Stimulated activated CD4-positive, alpha-beta T cell treated with anti-CD3 and anti-CD28 coated beads, Interleukin-12 subunit alpha, Interleukin-12 subunit beta, amount 100 ng/mL, for 48 hours (primary cell): ENCODE measurements at regions not wholly inside any gene's neighbourhood (a gene's known extent, or its start where the extent isn't known, plus 50 kb on each side); places are given as distances from the start of the nearest gene placed in this dataset.

Experiments used
- DNase-seq, 3 donors: peaks; one replicate each; pipeline ENCODE4 v3.0.0-alpha.2; 2020; ENCODE audit warnings: low read depth in 2 of 3, low spot score in 1 of 3

DNA sequence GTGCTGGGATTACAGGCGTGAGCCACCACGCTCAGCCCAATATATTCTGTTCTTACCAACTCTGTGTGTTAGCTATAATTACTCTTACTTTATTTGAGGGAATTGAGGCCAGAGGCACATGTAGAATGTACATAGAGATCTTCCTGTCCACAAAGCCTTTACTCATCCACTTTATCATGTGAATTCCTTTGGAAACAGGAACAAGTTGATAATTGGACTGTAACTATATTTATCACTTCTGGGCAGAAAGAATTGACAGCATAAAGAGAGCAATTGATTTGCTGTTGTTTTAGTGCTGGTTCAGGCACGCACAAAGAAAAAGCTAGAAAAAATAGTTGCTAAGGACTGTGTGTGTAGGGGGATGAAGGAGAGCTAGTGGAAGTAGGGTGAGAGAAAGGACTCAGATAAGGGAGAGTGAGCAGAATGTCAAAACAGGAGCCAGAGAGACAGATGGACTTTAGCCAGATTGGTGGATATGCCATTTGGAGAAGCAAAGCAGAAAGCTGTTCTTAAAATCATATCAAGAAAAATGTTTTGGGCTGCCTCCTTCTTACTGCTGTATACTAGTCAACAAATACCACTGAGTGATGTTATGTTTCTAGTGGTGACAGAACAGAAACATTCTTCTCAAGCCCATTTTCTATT lies 929.8 kb upstream of the CNTN5 start:
- DNase-seq, result no peak

DNA sequence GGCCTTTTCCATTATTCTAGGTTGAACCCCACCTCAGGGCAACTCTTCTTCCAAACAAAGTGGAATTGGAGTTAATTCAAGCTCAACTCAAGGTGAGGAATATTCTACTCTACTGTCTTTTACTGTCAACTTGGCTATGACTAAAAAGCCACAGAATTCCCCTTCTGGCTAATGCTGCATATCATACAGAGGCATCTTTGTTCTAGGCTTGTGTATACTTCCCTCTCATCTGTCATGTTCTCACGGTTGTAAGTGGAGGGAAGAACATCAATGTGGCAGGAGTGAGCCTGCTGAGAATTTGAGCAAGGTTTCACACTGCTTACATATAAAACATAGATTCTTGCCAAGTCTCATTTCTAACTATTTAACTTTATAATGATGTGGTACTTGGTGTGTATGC lies 921.4 kb upstream of the CNTN5 start:
- DNase-seq, result no peak

GRCh38 chr11:98100689-98101088 lies 920.1 kb upstream of the CNTN5 start:
- DNase-seq, result no peak

DNA sequence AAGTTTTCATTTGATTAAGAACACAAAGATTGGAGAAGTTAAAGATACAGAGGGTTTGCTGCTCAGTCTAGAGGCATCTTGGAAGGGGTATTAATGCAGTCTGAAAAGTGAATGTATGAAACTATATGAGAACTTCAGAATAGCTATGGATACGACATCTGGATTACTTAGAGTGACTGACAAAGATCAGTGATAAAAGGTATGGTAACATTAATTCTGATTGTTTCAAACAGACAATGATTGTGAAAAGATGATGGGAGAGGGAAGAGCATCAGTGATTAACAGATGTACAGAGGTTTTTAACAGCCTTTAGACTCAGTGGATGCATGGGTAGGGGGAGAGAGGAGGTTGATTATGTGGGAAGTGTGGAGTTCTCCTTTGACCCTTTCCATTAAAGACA lies 919.4 kb upstream of the CNTN5 start:
- DNase-seq, result no peak

DNA sequence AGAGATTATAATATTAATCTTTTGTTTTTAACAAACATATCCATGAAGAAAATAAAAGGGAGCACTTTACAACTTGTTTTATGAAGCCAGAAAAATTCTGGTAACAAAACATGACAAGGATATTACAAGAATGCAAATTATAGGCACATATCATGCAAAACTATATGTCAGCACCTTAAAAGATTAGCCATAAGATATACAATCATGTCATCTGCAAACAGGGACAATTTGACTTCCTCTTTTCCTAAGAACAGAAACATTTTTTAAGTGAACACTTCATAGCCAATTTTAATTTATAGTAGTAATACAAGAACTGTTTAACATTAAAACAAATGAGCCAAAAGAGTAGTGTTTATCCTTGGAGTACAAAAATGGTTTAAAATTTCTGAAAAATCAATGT lies 916.5 kb upstream of the CNTN5 start:
- DNase-seq, result no peak

GRCh38 chr11:98107736-98108135 lies 913.0 kb upstream of the CNTN5 start:
- no peak for DNase-seq

DNA sequence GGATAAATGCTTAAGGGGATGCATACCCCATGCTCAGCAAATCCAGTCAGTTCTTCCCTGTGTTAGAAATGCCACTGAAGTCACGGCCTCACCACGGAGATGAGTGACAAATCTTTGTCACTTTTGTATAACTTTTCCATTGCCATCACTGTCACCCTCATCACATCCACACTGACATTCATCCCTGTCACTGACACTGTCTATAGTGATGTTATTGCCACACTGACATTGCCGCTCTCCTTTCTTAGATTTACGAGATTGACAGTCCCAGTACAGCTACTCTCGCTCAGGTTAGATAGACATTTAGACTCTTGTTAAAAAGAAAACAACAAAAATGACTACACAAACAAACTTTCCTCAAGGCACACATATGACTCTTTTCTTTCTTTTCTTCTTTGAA lies 910.7 kb upstream of the CNTN5 start:
- no peak for DNase-seq

- no peak for DNase-seq
Observed at GRCh38 chr11:98115873-98116272, 904.9 kb upstream of the CNTN5 start.

GRCh38 chr11:98130117-98130625 lies 890.6 kb upstream of the CNTN5 start:
- no peak for DNase-seq

- no peak for DNase-seq
Observed at GRCh38 chr11:98136357-98136756, 884.4 kb upstream of the CNTN5 start.

- no peak for DNase-seq
Observed at GRCh38 chr11:98137437-98137836, 883.3 kb upstream of the CNTN5 start.

- no peak for DNase-seq
Observed at GRCh38 chr11:98143661-98144060, 877.1 kb upstream of the CNTN5 start.

DNA sequence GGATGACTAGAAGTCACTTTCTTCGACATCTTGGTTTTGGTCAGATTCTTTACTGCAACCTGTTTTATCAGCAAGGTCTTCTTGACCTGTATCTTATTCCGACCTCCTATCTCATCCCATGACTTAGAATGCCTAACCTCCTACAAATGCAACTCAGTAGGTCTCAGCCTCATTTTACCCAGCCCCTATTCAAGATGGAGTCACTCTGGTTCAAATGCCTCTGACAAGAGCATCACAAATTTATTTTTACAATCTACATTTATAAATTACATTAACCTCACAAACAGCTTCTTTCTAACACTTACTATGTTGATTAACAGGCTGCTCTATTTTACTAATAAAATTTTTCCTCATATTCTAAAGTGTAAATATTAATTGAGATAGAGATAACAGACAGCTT lies 867.0 kb upstream of the CNTN5 start:
- no peak for DNase-seq

DNA sequence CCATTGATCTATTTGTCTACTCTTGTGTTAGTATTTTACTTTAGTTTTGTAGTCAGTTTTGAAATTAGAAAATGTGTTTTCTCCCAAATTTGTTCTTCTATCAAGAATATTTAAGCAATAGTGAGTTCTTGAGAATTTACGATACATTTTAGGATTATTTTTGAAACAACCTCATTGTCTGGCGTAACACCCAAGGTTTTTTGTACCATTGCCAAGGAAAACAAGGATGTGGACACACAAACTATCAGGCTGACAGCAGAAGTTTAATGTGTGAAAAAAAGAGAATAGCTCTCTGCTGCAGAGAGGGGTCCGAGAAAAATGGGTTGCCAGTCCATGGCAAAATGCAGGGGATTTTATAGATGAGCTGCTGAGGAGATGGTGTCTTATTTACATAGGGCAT lies 865.1 kb upstream of the CNTN5 start:
- no peak for DNase-seq

DNA sequence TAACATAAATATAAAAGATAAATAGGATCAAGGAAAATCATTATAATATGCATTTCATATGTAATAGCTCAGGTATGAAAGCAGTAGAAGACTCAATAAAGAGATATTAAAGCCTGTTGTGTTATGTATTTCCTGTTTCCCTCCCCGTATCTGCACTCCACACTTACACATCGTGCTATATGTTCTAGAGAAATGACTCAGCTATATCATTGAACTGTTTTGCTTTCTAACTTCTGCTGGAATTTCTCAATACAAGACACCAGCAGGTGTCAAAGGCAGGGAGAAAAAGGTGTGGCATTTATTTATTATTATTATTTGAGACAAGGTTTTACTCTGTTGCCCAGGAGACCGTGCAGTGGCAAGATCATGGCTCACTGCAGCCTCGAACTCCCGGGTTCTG lies 842.8 kb upstream of the CNTN5 start:
- no peak for DNase-seq

DNA sequence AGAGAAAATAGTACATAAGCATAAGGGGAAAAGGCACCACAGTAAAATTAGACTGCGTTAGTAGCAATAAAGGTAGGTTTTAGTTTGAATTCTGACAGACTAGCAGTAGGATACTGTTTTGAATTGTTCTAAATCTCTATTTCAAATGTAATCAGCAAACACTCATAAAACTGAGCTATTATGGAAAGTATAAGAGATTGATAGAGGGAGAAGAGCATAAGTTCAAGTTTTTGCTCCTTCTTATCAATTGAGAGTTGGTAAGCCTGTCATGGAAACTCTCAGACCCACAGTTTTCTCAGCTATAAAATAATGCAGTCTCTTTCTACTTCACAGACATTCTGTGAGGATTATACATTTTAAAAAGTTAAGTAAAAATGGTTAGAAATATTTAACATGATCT lies 840.2 kb upstream of the CNTN5 start:
- no peak for DNase-seq

DNA sequence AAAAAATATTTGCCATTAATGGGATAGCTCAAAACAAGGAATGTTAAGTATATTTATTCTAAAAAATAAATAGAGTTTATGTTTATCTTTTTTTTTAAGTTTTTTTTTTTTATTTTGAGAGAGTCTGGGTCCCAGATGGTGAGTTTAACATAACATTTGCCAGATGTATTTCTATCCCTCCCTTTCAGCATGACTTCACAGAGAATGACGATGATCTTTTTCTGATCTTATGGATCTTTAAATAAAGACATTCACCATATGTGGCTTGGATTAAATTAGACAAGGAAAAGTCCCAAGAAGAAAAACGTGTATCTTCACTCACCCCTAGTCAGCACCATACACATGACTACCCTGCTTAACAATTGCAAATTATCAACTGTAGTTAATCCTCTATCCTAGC lies 839.8 kb upstream of the CNTN5 start:
- no peak for DNase-seq

GRCh38 chr11:98183034-98183433 lies 837.7 kb upstream of the CNTN5 start:
- no peak for DNase-seq

DNA sequence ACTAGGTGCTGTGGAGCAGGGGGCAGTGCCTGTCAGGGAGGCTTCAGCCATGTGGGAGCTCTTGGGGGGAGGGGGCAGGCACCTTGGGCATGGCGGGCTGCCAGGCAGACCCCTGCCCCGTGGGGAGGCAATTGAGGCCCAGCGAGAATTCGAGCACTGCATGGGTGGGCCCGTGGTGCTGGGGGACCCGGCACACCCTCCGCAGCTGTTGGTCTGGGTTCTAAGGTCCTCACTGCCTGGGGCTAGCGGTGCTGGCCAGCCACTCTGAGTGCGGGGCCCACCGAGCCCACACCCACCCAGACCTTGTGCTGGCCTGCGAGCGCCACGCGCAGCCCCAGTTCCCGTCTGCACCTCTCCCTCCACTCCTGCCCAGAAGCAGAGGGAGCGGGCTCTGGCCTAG lies 835.5 kb upstream of the CNTN5 start:
- no peak for DNase-seq

- DNase-seq, result no peak
Observed at GRCh38 chr11:98194611-98195010, 826.1 kb upstream of the CNTN5 start.

- no peak for DNase-seq
Observed at GRCh38 chr11:98195300-98195699, 825.4 kb upstream of the CNTN5 start.

- no peak for DNase-seq
Observed at GRCh38 chr11:98207086-98207485, 813.7 kb upstream of the CNTN5 start.

- no peak for DNase-seq
Observed at GRCh38 chr11:98227278-98227677, 793.5 kb upstream of the CNTN5 start.

- no peak for DNase-seq
Observed at GRCh38 chr11:98230678-98231077, 790.1 kb upstream of the CNTN5 start.
